ES-I3 (cell line): ENCODE measurements at regions not wholly inside any gene's neighbourhood (a gene's known extent, or its start where the extent isn't known, plus 50 kb on each side); places are given as distances from the start of the nearest gene placed in this dataset.

Experiments used
- H3K36me3 ChIP-seq: 2 replicates; pipeline ENCODE4 v1.6.1; 2013; ENCODE audit warnings: mild to moderate bottlenecking, low read length, control low read depth, moderate library complexity; ENCODE audit not compliant: insufficient read depth
- H3K4me1 ChIP-seq: 2 replicates; pipeline ENCODE4 v1.6.1; 2013; ENCODE audit warnings: mild to moderate bottlenecking, control low read depth, low read length; ENCODE audit not compliant: insufficient read depth
- H3K9ac ChIP-seq: 2 replicates; pipeline ENCODE4 v1.6.1; 2013; ENCODE audit warnings: low read depth, mild to moderate bottlenecking, low read length, moderate library complexity
- H3K9me3 ChIP-seq: 2 replicates; pipeline ENCODE4 v1.6.1; 2013; ENCODE audit warnings: mild to moderate bottlenecking, low read length, moderate library complexity; ENCODE audit not compliant: control insufficient read depth, insufficient read depth

DNA sequence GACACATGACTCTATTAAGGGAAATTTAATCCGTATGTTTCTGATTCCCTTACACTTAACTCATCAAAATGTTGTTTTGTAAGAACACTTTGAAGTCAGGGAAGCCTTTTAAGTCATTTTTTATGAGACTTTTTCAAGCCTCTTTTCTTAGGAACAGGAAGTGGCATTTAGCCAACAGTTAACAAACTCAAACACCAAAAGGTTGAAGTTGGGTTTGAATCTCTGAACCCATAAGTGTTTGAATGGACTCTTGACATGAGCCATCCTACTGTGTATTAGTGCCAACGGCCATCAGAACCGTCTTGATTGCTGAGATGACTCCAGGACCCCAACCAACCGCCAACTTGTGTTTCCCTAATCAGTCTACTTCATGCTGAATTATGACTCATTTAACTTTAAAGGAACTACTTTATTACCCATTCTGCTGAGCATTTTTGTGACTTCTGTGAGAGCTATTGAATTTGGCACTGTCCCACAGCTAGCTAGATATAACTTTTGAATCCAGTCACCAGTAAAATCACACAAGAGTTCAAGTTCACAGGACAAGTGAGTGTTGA is 209.1 kb upstream of the FAT1 start:
- Histone ChIP-seq H3K9ac (no peak overlapping the region), H3K4me1 (no peaks in the 10 kb centered on the region)

DNA sequence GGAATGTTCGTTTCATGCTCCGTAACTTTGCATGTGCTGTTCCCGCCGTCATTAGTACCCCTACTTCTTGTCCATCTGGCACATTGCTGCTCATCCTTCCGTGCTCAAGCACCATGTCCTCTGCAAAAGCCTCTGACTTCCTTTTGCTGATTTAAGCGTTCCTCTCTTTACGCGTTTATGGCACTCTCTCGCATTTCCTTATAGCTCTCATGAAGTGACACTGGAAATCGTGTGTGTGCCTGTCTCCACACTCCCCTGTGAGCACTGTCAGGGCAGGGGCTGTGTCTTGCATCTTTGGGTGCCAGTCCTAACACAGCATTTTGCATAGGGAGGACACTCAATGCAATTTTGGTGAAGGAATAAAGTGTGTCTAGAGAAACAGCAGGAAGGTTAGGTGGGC is 210.6 kb upstream of the FAT1 start:
- H3K36me3 ChIP-seq: no peaks in the 10 kb centered on the region
- H3K9ac ChIP-seq: no peak overlapping the region
- 0 out of 2 replicates have a peak, but pooled peaks cover 3% of the 10 kb centered on the region for H3K9me3 ChIP-seq
- H3K4me1 ChIP-seq: no peaks in the 10 kb centered on the region

More for the DNA sequence above, 209.1 kb upstream of the FAT1 start:
- Histone ChIP-seq H3K9me3 (0 out of 2 replicates have a peak, but pooled peaks cover 3% of the 10 kb centered on the region), H3K36me3 (no peaks in the 10 kb centered on the region)

DNA sequence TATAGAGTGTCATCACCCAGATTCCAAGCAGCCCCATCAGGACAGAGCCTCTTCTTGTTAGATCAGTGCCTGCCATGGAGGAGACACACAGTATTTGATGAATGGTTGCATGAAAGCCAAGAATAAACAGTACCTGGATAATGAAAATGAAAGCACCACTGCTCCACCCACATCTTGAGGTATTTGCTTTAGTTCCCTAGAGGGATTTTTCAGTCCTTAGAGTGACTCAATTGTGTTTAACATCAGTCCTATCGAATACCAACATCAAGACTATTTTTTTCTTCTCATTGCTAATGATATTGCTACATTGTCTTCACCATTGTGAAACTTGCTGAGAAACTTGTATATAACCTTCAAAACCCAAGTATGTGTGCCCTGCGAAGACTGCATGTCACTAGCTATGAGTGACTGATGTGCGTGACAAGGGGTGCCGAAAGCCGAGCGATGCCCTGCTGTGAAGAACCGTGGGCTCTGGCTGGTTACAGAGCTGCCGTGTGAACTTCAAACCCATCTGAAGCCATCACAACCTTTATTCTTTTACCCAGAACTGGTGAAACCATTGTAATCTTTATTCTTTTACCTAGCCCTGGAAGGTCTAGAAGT is 211.3 kb upstream of the FAT1 start:
- no peak overlapping the region for H3K9ac ChIP-seq
- H3K4me1 ChIP-seq: no peaks in the 10 kb centered on the region
- no peaks in the 10 kb centered on the region for H3K36me3 ChIP-seq

DNA sequence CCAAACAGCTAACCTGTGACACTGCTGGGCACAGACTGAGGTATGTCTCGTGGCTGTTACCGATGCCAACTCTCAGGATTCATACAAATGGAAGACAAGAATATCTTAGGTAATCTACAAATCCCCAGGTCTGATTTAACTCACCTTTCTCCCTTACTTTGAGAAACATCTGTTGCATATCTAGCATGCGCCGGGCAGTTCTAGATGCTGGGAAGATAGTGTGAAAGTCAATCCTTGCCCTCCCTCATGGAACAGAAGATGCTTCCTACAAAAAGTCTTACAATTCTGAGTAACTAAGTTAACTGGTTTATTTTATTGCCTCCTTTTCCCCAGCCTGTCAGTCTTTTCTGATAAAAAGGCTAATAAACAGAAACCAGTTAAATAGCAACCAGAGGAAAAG is 212.2 kb upstream of the FAT1 start:
- no peak overlapping the region for H3K9ac ChIP-seq
- H3K9me3 ChIP-seq: 0 out of 2 replicates have a peak, but pooled peaks cover 2% of the 10 kb centered on the region
- no peaks in the 10 kb centered on the region for H3K4me1 ChIP-seq
- no peaks in the 10 kb centered on the region for H3K36me3 ChIP-seq

More for the DNA sequence above, 211.3 kb upstream of the FAT1 start:
- H3K9me3 ChIP-seq: 0 out of 2 replicates have a peak, but pooled peaks cover 3% of the 10 kb centered on the region

DNA sequence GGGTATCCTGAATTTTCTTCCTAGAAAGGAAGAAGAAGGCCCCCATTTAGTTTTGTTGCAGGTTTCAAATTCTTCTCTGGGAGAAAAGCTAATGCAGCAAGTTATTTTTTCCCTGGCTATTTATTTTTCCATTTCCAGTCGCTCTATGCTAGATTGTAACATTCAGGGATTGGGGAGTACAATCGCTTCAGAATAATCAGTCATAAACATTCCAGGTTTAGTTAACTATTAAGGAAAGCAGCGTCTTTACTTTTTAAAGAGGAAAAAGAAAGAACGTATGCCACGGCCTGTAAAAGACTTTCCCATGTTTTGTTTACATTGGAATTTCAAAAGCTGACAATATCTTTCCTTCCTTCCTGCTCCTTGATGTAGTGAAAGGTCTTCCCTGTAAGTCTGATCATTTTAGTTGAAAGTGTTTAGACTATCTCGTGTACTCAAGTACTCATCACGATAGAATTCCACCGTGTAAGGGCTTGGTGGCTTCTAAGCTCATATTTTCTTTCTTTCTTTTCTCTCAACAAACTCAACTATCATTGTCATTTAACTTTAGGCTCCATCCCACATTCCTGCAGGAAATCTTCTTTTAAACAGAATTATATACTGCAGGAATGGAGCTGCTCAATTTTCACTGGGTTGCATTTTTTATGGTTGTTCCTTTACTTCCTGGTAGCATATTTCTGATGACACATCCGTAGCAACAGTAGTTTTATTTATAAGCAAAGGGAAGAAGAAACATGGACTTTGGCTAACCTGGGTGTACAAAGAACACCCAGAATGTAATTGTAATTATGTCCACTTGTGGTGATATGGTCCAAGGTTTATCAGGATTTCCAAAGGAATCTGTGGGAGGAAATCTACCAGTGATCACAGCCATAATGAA is 213.1 kb upstream of the FAT1 start:
- Histone ChIP-seq H3K9me3 (no peaks in the 10 kb centered on the region), H3K9ac (no peak overlapping the region), H3K36me3 (no peaks in the 10 kb centered on the region), H3K4me1 (no peaks in the 10 kb centered on the region)

DNA sequence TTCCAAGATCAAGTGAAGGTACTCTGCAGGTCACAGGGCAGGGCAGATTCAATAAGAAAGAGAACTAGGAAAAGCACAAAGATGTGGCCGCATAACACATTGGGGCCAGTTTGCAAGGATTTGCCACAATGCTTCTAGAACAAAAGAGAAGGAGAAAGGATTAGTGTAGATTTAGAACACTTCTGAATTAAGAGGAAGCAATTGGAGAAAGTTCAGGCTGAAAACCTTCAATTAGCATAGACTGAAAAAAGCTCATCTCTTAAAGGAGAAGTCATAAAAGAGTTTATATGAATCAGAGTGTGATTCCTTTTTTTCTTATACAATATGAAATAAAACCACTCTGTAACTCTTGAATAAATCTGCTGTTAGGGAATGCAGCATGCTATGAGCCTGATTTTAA is 215.6 kb upstream of the FAT1 start:
- H3K36me3 ChIP-seq: no peaks in the 10 kb centered on the region
- no peaks in the 10 kb centered on the region for H3K4me1 ChIP-seq
- H3K9ac ChIP-seq: no peak overlapping the region
- H3K9me3 ChIP-seq: no peaks in the 10 kb centered on the region

DNA sequence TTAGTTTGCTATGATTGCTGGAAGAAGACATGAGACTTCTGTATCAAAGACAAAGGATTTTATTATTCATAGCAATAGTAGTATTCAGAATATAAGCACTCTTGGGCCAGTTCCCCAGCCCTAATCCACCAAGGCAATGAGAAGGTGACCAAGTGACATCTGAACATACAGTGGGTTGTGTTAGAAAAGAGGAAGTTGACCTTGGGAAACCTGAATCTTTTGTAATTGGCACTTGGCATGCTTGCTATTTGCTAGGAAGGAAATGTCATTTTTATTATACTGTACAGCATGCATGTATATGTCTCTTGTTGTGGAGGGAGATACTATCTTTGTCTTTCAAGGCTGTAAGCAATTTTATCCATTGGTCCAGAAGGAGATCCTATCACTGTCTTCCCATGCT is 216.1 kb upstream of the FAT1 start:
- Histone ChIP-seq H3K4me1 (no peaks in the 10 kb centered on the region), H3K36me3 (no peaks in the 10 kb centered on the region)

DNA sequence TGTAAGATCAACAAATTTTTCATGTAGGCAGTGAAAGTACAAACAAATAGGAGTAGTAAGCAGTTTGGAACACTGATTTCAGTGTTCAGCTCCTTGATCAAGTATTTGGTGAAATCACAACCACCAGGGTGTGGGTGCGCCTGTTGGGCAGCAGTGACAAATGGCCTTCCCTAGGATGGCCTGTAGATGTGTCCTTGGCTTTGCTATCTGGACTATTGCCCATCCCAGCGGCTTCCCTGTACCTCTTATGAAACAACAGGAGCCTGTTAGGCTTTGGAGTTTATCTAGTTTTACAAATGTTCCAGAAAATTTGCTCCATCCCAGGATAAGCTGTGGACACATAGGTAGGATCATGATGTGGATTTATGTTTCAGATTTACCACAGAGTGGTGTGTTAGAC is 216.8 kb upstream of the FAT1 start:
- Histone ChIP-seq H3K4me1 (no peaks in the 10 kb centered on the region), H3K9ac (no peak overlapping the region), H3K36me3 (no peaks in the 10 kb centered on the region), H3K9me3 (no peaks in the 10 kb centered on the region)

More for the DNA sequence above, 216.1 kb upstream of the FAT1 start:
- H3K9me3 ChIP-seq: no peaks in the 10 kb centered on the region
- no peak overlapping the region for H3K9ac ChIP-seq

DNA sequence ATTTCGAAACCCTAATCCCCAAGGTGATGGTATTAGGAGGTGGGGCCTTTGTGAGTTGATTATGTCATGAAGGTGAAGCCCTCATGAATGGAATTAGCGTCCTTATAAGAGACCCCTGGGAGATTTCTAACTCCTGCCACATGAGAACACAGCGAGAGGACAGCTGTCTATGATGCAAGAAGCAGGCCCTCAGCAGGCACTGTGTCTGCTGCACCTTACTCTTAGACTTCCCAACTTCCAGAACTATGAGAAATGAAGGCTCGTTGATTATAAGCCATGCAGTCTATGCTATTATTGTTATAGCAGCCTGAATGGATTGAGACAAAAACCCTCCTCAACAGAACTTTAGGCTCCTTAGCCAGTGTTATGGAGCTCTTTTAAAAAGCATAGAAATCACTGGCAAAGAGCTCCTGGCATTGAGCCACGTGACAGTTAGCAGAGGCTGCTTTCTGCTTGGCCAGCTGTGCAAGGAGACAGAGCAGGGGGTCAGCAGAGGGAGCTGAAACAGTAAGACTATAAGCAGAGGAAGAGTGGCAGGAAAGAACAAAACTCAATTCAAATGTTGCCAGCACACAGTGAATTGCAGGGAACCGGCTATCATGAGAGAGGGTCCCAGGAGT is 219.2 kb upstream of the FAT1 start:
- Histone ChIP-seq H3K9me3 (no peaks in the 10 kb centered on the region), H3K9ac (no peak overlapping the region), H3K4me1 (no peaks in the 10 kb centered on the region), H3K36me3 (no peaks in the 10 kb centered on the region)

DNA sequence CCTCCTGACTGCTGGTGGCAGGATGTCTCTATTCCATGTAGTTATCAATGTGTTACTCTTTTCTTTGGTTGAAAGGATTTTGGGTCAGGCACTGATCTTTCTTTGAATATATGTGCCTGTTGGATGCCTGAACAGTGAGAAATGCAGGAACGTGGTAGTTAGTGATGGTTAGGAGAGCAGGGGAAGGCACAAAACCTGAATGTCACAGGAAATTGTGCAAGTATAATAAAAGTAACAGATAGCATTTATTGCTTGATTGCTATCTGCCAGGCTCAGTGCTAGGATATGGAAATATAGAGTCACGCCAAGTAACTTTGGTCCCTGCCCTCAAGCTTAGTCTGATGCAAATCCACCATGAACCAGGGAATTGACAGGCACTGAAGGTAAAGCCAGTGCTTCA is 219.8 kb upstream of the FAT1 start:
- Histone ChIP-seq H3K9ac (no peak overlapping the region), H3K36me3 (no peaks in the 10 kb centered on the region), H3K9me3 (no peaks in the 10 kb centered on the region), H3K4me1 (no peaks in the 10 kb centered on the region)

DNA sequence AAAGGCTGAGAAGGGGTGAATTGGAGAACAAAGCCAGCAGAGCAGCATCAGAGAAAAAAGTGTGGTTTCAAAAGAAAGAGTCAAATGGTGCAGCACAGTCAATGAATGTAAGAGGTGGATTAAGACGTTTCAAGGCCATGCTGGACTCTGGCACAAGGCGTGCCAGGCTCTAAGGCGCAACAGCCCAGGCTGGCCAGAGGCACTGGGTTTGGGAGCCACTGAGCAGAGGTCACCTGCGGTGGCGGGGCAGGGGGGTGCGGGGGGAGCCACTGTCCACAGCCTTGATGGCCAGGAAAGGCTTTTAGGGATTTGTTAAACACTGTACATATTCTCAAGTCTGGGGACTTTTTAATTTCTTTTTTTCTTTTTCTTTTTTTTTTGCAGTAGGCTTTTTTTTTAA is 222.5 kb upstream of the FAT1 start:
- Histone ChIP-seq H3K9ac (no peak overlapping the region), H3K4me1 (peaks cover 3% of the 10 kb centered on the region; the same call in 1 of the 2 replicates), H3K36me3 (no peaks in the 10 kb centered on the region), H3K9me3 (no peaks in the 10 kb centered on the region)

DNA sequence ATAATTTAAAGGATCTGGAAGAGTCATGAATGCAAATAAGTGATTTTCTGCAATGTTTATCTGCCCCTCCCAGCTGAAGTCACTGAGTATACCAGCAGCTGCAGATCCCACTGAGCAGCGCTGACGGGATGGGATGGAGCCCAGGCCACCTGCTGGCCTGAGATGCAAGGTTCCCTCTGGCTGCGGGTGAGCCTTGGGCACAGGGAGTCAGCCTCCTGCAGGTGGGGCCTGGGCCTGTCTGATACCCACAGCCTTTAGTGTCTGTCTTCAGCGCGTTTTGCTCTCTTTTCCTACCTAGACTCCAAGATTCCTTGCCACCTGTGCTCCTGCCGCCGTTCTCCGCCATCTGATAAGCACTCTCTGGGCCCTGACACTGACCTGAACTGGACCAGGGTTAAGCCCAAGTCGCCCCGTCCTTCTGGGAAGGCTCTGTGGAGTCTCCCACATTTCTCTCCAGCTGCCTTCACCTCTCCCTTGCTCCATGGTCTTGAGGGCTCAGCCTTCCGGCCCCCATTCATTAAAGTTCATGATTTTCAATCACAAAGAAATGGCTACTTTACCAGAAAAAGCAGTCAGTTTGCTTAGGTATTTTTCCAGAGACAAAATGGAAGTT is 223.1 kb upstream of the FAT1 start:
- Histone ChIP-seq H3K9me3 (no peaks in the 10 kb centered on the region), H3K9ac (no peak overlapping the region), H3K4me1 (peaks cover 3% of the 10 kb centered on the region; the same call in 1 of the 2 replicates), H3K36me3 (no peaks in the 10 kb centered on the region)

DNA sequence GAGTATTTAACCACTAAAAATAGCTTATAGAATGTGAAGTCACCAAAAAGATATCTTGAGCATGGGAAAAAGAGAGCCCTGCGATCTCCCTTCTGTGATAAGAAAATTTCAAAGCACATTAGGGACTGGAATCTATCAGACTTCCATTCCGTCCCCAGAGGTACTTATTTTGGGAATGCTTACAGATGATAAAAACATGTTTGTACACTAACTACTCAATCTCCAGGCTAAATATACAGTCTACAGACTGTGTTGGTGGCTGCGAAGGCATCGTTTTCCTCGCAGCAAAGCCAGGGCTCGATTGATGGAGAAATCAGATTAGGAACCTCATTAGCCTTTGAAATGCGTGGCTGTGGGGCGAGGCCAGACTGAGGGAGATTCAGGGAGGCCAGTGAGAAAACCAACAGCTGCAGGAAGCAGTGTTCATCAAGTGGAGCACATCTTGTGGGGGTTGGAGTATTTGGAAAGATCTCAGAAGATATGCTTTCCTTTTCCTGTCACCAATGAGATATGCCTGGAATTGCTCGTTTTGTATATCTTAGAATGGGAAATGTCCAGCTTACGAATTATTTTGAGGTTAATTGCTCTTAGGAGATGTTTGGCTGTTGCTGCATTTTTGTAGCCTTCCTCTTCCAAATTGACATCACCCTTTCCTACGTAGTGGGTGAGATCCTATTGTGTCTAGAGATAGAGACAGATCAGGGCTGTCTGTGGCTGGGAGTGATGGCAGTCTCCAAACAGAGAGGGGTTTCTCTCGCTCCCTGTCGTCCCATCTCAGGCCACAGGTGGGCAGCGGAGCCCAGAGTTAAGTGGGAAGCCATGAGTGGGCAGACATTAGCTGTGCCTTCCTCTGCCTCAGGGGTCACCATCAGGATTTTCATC is 224.9 kb upstream of the FAT1 start:
- H3K4me1 ChIP-seq: peaks cover 3% of the 10 kb centered on the region; the same call in 1 of the 2 replicates
- H3K9ac ChIP-seq: no peak overlapping the region
- no peaks in the 10 kb centered on the region for H3K36me3 ChIP-seq
- no peaks in the 10 kb centered on the region for H3K9me3 ChIP-seq
